HG03521 (cell line): ENCODE measurements at regions not wholly inside any gene's neighbourhood (a gene's known extent, or its start where the extent isn't known, plus 50 kb on each side); places are given as distances from the start of the nearest gene placed in this dataset.

Experiments
- ATAC-seq: cut with Tn5 transposase; IDR thresholded peaks from one replicate; pipeline ENCODE4 v1.9.1; 2021; ENCODE audit warnings: mild to moderate bottlenecking, moderate library complexity; ENCODE audit not compliant: unreplicated experiment

- ATAC-seq = no peak
These were observed 170.2 kb upstream of the NUDT6 start for GRCh38 chr4:123092586-123092985.

GRCh38 chr4:123093236-123093635 lies 170.8 kb upstream of the NUDT6 start:
- ATAC-seq = no peak

GRCh38 chr4:123096038-123096437 lies 173.6 kb upstream of the NUDT6 start:
- ATAC-seq = no peak

GRCh38 chr4:123102897-123103471 lies 180.6 kb upstream of the NUDT6 start:
- peak; percentile 47 for ATAC-seq

GRCh38 chr4:123104310-123105025 lies 182.1 kb upstream of the NUDT6 start:
- ATAC-seq = no peak

GRCh38 chr4:123105026-123105420 lies 182.6 kb upstream of the NUDT6 start:
- no peak for ATAC-seq

GRCh38 chr4:123106747-123107146 lies 184.3 kb upstream of the NUDT6 start:
- no peak for ATAC-seq

- no peak for ATAC-seq
These were observed 185.3 kb upstream of the NUDT6 start for GRCh38 chr4:123107444-123108252.

GRCh38 chr4:123109139-123109538 lies 186.7 kb upstream of the NUDT6 start:
- ATAC-seq = no peak

GRCh38 chr4:123110147-123110546 lies 187.8 kb upstream of the NUDT6 start:
- ATAC-seq = no peak

GRCh38 chr4:123110685-123111084 lies 188.3 kb upstream of the NUDT6 start:
- no peak for ATAC-seq

GRCh38 chr4:123113155-123113554 lies 190.8 kb upstream of the NUDT6 start:
- no peak for ATAC-seq

GRCh38 chr4:123114084-123114914 lies 191.9 kb upstream of the NUDT6 start:
- ATAC-seq = no peak

GRCh38 chr4:123114915-123115756 lies 192.7 kb upstream of the NUDT6 start:
- ATAC-seq = no peak

- ATAC-seq = no peak
These were observed 194.0 kb upstream of the NUDT6 start for GRCh38 chr4:123116412-123116811.

- ATAC-seq = no peak
These were observed 198.1 kb upstream of the NUDT6 start for GRCh38 chr4:123120473-123120872.

GRCh38 chr4:123121241-123121907 lies 199.0 kb upstream of the NUDT6 start:
- ATAC-seq = no peak

GRCh38 chr4:123125477-123125876 lies 203.1 kb upstream of the NUDT6 start:
- no peak for ATAC-seq

- ATAC-seq = no peak
These were observed 204.8 kb upstream of the NUDT6 start for GRCh38 chr4:123127218-123127617.

GRCh38 chr4:123127875-123128274 lies 205.5 kb upstream of the NUDT6 start:
- no peak for ATAC-seq
